NOMO-1 treated with dmso at 0.1 percent for 144 hours (cell line): ENCODE measurements at regions not wholly inside any gene's neighbourhood (a gene's known extent, or its start where the extent isn't known, plus 50 kb on each side); places are given as distances from the start of the nearest gene placed in this dataset.

Experiments
- DNase-seq: peaks from one replicate; lab custom pipeline; 2025; ENCODE audit not compliant: unreplicated experiment; lab: John Stamatoyannopoulos, UW

GRCh38 chr5:167961731-167962130, 329.7 kb upstream of the WWC1 start:
- DNase-seq = no peak

- DNase-seq = no peak
Observed at GRCh38 chr5:167964529-167964928, 326.9 kb upstream of the WWC1 start.

GRCh38 chr5:167965710-167966109, 325.7 kb upstream of the WWC1 start:
- no peak for DNase-seq

- DNase-seq = no peak
Observed at GRCh38 chr5:167966979-167967378, 324.5 kb upstream of the WWC1 start.

- DNase-seq = no peak
Observed at GRCh38 chr5:167967494-167968177, 323.8 kb upstream of the WWC1 start.

- no peak for DNase-seq
Observed at GRCh38 chr5:167968837-167969236, 322.6 kb upstream of the WWC1 start.

- no peak for DNase-seq
Observed at GRCh38 chr5:167969998-167970397, 321.4 kb upstream of the WWC1 start.

GRCh38 chr5:167971706-167972105, 319.7 kb upstream of the WWC1 start:
- DNase-seq = no peak

GRCh38 chr5:167973126-167973525, 318.3 kb upstream of the WWC1 start:
- no peak for DNase-seq

GRCh38 chr5:167984951-167985350, 306.5 kb upstream of the WWC1 start:
- DNase-seq = no peak

- no peak for DNase-seq
Observed at GRCh38 chr5:167985373-167985772, 306.1 kb upstream of the WWC1 start.

- DNase-seq = no peak
Observed at GRCh38 chr5:167987490-167988280, 303.8 kb upstream of the WWC1 start.

GRCh38 chr5:167992868-167993267, 298.6 kb upstream of the WWC1 start:
- DNase-seq = no peak

GRCh38 chr5:167993771-167994170, 297.7 kb upstream of the WWC1 start:
- no peak for DNase-seq

- no peak for DNase-seq
Observed at GRCh38 chr5:167995844-167996425, 295.5 kb upstream of the WWC1 start.

GRCh38 chr5:167998148-167998767, 293.2 kb upstream of the WWC1 start:
- DNase-seq = no peak

- no peak for DNase-seq
Observed at GRCh38 chr5:167999182-167999581, 292.3 kb upstream of the WWC1 start.

GRCh38 chr5:168001318-168001717, 290.1 kb upstream of the WWC1 start:
- no peak for DNase-seq

- no peak for DNase-seq
Observed at GRCh38 chr5:168002116-168002515, 289.3 kb upstream of the WWC1 start.

GRCh38 chr5:168005093-168005492, 286.4 kb upstream of the WWC1 start:
- no peak for DNase-seq

- DNase-seq = no peak
Observed at GRCh38 chr5:168005936-168006335, 285.5 kb upstream of the WWC1 start.
